GM12864 (cell line): ENCODE measurements at regions not wholly inside any gene's neighbourhood (a gene's known extent, or its start where the extent isn't known, plus 50 kb on each side); places are given as distances from the start of the nearest gene placed in this dataset.

Experiments used
- DNase-seq: peaks from one replicate; pipeline ENCODE4 v3.0.0-alpha.2; 2011; ENCODE audit warnings: low read depth
- H3K4me3 ChIP-seq: 2 replicates; pipeline ENCODE4 v1.5.1; 2011; ENCODE audit warnings: mild to moderate bottlenecking, low read depth, low read length, control low read depth
- TF ChIP-seq, protein P1 (sequence below): IDR thresholded peaks from 2 replicates; pipeline ENCODE4 v1.5.1; 2011; ENCODE audit warnings: low read depth, mild to moderate bottlenecking, moderate library complexity, low read length, control low read depth, inconsistent platforms; ENCODE audit errors: missing control alignments

- TF ChIP-seq, protein P1, sequence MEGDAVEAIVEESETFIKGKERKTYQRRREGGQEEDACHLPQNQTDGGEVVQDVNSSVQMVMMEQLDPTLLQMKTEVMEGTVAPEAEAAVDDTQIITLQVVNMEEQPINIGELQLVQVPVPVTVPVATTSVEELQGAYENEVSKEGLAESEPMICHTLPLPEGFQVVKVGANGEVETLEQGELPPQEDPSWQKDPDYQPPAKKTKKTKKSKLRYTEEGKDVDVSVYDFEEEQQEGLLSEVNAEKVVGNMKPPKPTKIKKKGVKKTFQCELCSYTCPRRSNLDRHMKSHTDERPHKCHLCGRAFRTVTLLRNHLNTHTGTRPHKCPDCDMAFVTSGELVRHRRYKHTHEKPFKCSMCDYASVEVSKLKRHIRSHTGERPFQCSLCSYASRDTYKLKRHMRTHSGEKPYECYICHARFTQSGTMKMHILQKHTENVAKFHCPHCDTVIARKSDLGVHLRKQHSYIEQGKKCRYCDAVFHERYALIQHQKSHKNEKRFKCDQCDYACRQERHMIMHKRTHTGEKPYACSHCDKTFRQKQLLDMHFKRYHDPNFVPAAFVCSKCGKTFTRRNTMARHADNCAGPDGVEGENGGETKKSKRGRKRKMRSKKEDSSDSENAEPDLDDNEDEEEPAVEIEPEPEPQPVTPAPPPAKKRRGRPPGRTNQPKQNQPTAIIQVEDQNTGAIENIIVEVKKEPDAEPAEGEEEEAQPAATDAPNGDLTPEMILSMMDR, result no peak
- H3K4me3 ChIP-seq, result no peak overlapping the region
Observed at GRCh38 chr18:35780937-35781336, 191.5 kb upstream of the RMP24 start.

GRCh38 chr18:35782926-35783325 is 189.6 kb upstream of the RMP24 start:
- no peak for DNase-seq
- H3K4me3 ChIP-seq, result no peak overlapping the region
- TF ChIP-seq, protein P1, result no peak

More at GRCh38 chr18:35780937-35781336, 191.5 kb upstream of the RMP24 start:
- DNase-seq, result no peak

- no peak overlapping the region for H3K4me3 ChIP-seq
- TF ChIP-seq, protein P1, result no peak
- DNase-seq, result peak; percentile 22
Observed at GRCh38 chr18:35786365-35787042, 186.0 kb upstream of the RMP24 start.

DNA sequence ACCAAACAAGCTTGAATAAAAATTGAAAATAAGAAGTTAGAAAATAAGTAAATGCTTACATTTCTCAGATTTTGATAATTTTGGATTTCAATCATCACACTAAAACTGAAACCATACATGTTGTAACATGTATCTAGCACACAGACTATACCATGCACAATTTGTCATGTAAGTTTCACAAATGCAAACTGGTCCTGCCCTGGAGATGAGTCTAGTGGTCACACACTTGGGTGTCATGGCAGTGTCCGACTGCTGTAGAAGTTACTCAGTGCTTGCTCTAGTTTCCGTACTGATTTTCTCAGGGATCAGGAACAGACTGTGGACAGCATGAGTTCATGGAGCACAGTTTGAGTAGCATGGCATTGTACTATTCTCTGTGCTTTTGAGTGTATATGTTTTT is 182.9 kb upstream of the RMP24 start:
- no peak overlapping the region for H3K4me3 ChIP-seq
- DNase-seq, result no peak
- TF ChIP-seq, protein P1, result no peak

DNA sequence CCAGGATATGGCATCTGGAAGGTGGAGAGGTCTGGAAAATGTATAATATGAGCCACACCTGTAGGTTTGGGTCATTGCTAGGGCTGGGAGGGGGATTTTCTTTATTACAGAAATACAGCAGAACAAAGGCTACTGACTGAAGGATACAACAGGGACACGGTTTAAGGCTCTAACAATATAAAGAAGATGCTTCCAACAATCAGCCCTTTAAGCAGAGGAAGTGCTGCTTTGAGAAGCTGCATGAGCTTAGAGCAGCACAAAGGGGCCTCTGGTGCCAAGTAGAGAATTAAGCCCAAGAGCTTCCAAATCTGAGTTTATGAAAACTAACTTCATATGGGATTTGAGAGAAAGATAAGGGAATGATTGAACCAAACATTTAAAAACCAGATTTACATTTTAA is 174.5 kb upstream of the RMP24 start:
- no peak for DNase-seq
- H3K4me3 ChIP-seq, result no peak overlapping the region
- TF ChIP-seq, protein P1, result no peak

DNA sequence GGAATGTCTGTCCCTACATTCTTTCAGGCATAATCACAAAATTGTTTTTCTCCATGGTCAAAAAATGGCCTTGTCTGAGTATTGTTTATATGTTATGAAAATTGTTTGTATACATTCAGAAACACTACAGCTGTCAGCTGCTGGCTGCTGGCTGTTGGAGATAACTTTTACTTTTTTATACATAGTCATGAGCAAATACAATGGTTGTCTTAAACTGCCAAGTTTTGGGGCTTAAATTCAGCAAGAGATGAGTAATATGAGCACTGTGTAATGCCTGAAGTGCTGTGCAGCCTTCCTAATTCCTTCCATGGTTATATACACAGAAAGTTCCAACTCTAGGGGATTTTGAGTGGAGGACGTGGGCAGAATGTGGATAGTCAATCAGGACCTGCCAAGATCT is 168.9 kb upstream of the RMP24 start:
- TF ChIP-seq, protein P1, result no peak
- H3K4me3 ChIP-seq, result no peak overlapping the region
- DNase-seq, result no peak

GRCh38 chr18:35804377-35804776 is 168.1 kb upstream of the RMP24 start:
- H3K4me3 ChIP-seq, result no peak overlapping the region
- DNase-seq, result no peak
- TF ChIP-seq, protein P1, result no peak
